ENCODE measurements at regions not wholly inside any gene's neighbourhood (a gene's known extent, or its start where the extent isn't known, plus 50 kb on each side); places are given as distances from the start of the nearest gene placed in this dataset.

GRCh38 chr7:25788961-25789620 lies 362.9 kb upstream of the NFE2L3 start:
- Histone ChIP-seq H3K27me3 (ENCODE audit: control insufficient read depth, insufficient read depth, low read length) (no peaks in the 10 kb centered on the region), H3K9ac (ENCODE audit: insufficient read depth, low read length) (no peak overlapping the region), H3K36me3 (ENCODE audit: control insufficient read depth, insufficient read depth, low read length) (no peaks in the 10 kb centered on the region), H4K20me1 (ENCODE audit: control insufficient read depth, extremely low read depth, insufficient read depth, low read length) (no peaks in the 10 kb centered on the region), H3K4me1 (ENCODE audit: control insufficient read depth, extremely low read depth, insufficient read depth, low read length) (peaks cover 2% of the 10 kb centered on the region), H3K9me3 (ENCODE audit: control insufficient read depth, insufficient read depth, low read depth, low read length) (no peaks in the 10 kb centered on the region), H3K4me3 (replicated peaks in 1 of 4; ENCODE audit: control extremely low read depth in 1 of 4, insufficient read depth in 1 of 4, low read depth in 3 of 4, low read length in 4 of 4) (no peak overlapping the region), H2AFZ (ENCODE audit: low read length) (no peak overlapping the region), H3K4me2 (ENCODE audit: extremely low read depth, insufficient read depth, low read length) (no peak overlapping the region), H3K79me2 (ENCODE audit: control insufficient read depth, insufficient read depth, low read length) (no peaks in the 10 kb centered on the region), H3K27ac (ENCODE audit: insufficient read depth, low read length) (no peak overlapping the region)
- TF ChIP-seq EZH2 (IDR thresholded peaks at IDR 0.05; ENCODE audit: low read length, missing control alignments), result no peak
- no peak for TF ChIP-seq CTCF (conservative IDR thresholded peaks at IDR 0.05 in 1 of 2, IDR thresholded peaks at IDR 0.05 in 1 of 2; ENCODE audit: low read depth in 1 of 2, low read length in 2 of 2)
- DNase-seq (ENCODE audit: low read depth in 2 of 2), result no peak

- H3K4me3 ChIP-seq (replicated peaks in 1 of 4; ENCODE audit: control extremely low read depth in 1 of 4, insufficient read depth in 1 of 4, low read depth in 3 of 4, low read length in 4 of 4), result no peak overlapping the region
- no peaks in the 10 kb centered on the region for H3K9me3 ChIP-seq (ENCODE audit: control insufficient read depth, insufficient read depth, low read depth, low read length)
- no peaks in the 10 kb centered on the region for H3K36me3 ChIP-seq (ENCODE audit: control insufficient read depth, insufficient read depth, low read length)
- TF ChIP-seq CTCF (conservative IDR thresholded peaks at IDR 0.05 in 1 of 2, IDR thresholded peaks at IDR 0.05 in 1 of 2; ENCODE audit: low read depth in 1 of 2, low read length in 2 of 2) (no peak), EZH2 (IDR thresholded peaks at IDR 0.05; ENCODE audit: low read length, missing control alignments) (no peak)
- no peak overlapping the region for H3K9ac ChIP-seq (ENCODE audit: insufficient read depth, low read length)
- H2AFZ ChIP-seq (ENCODE audit: low read length), result no peak overlapping the region
- peaks cover 2% of the 10 kb centered on the region for H3K4me1 ChIP-seq (ENCODE audit: control insufficient read depth, extremely low read depth, insufficient read depth, low read length)
- H3K4me2 ChIP-seq (ENCODE audit: extremely low read depth, insufficient read depth, low read length), result no peak overlapping the region
- no peaks in the 10 kb centered on the region for H3K27me3 ChIP-seq (ENCODE audit: control insufficient read depth, insufficient read depth, low read length)
- DNase-seq (ENCODE audit: low read depth in 2 of 2), result peak in 1 of 2 donors; percentile 9
- H3K27ac ChIP-seq (ENCODE audit: insufficient read depth, low read length), result no peak overlapping the region
- H3K79me2 ChIP-seq (ENCODE audit: control insufficient read depth, insufficient read depth, low read length), result no peaks in the 10 kb centered on the region
- H4K20me1 ChIP-seq (ENCODE audit: control insufficient read depth, extremely low read depth, insufficient read depth, low read length), result no peaks in the 10 kb centered on the region
Measured at GRCh38 chr7:25789701-25790640, 362.0 kb upstream of the NFE2L3 start.

GRCh38 chr7:25790963-25791362 lies 361.0 kb upstream of the NFE2L3 start:
- DNase-seq (ENCODE audit: low read depth in 2 of 2), result no peak
- Histone ChIP-seq H4K20me1 (ENCODE audit: control insufficient read depth, extremely low read depth, insufficient read depth, low read length) (no peaks in the 10 kb centered on the region), H3K4me2 (ENCODE audit: extremely low read depth, insufficient read depth, low read length) (no peak overlapping the region), H3K79me2 (ENCODE audit: control insufficient read depth, insufficient read depth, low read length) (no peaks in the 10 kb centered on the region), H3K9ac (ENCODE audit: insufficient read depth, low read length) (no peak overlapping the region), H3K27me3 (ENCODE audit: control insufficient read depth, insufficient read depth, low read length) (no peaks in the 10 kb centered on the region), H3K27ac (ENCODE audit: insufficient read depth, low read length) (no peak overlapping the region), H3K9me3 (ENCODE audit: control insufficient read depth, insufficient read depth, low read depth, low read length) (no peaks in the 10 kb centered on the region), H2AFZ (ENCODE audit: low read length) (no peak overlapping the region), H3K4me1 (ENCODE audit: control insufficient read depth, extremely low read depth, insufficient read depth, low read length) (peaks cover 2% of the 10 kb centered on the region), H3K36me3 (ENCODE audit: control insufficient read depth, insufficient read depth, low read length) (no peaks in the 10 kb centered on the region), H3K4me3 (replicated peaks in 1 of 4; ENCODE audit: control extremely low read depth in 1 of 4, insufficient read depth in 1 of 4, low read depth in 3 of 4, low read length in 4 of 4) (no peak overlapping the region)
- TF ChIP-seq EZH2 (IDR thresholded peaks at IDR 0.05; ENCODE audit: low read length, missing control alignments), result no peak
- no peak for TF ChIP-seq CTCF (conservative IDR thresholded peaks at IDR 0.05 in 1 of 2, IDR thresholded peaks at IDR 0.05 in 1 of 2; ENCODE audit: low read depth in 1 of 2, low read length in 2 of 2)
